ENCODE measurements at regions not wholly inside any gene's neighbourhood (a gene's known extent, or its start where the extent isn't known, plus 50 kb on each side); places are given as distances from the start of the nearest gene placed in this dataset.

- DNase-seq (ENCODE audit: low read depth, low spot score), result peak; percentile 12
- TF ChIP-seq CTCF (IDR thresholded peaks at IDR 0.05; ENCODE audit: insufficient read depth, low read length, missing control alignments), result peak; percentile 7
- POLR2A ChIA-PET, result no interaction called here
- CTCF ChIA-PET, result interaction anchor here (0.8 to 3.4 kb wide), 11 partner anchors 12 to 1113 kb away, joined by 3 to 10 read pairs (median 3); no protein-coding TSS in a partner anchor
- no peak overlapping the region for H3K4me3 ChIP-seq (ENCODE audit: low read depth, low read length)
Observed at GRCh38 chr4:107379054-107379869, 340.8 kb downstream of the PAPSS1 start.

- ChIA-PET CTCF (interaction anchor here (1.0 kb wide), 1 partner anchor 193 kb away, joined by 4 read pairs; no protein-coding TSS in a partner anchor), POLR2A (no interaction called here)
- no peak overlapping the region for H3K4me3 ChIP-seq (ENCODE audit: low read depth, low read length)
- no peak for DNase-seq (ENCODE audit: low read depth, low spot score)
- no peak for TF ChIP-seq CTCF (IDR thresholded peaks at IDR 0.05; ENCODE audit: insufficient read depth, low read length, missing control alignments)
Observed at GRCh38 chr4:107376293-107376692, 340.2 kb upstream of the DKK2 start.

GRCh38 chr4:107366900-107367299 lies 330.8 kb upstream of the DKK2 start:
- TF ChIP-seq CTCF (IDR thresholded peaks at IDR 0.05; ENCODE audit: insufficient read depth, low read length, missing control alignments), result no peak
- ChIA-PET POLR2A (no interaction called here), CTCF (no interaction called here)
- DNase-seq (ENCODE audit: low read depth, low spot score), result no peak
- H3K4me3 ChIP-seq (ENCODE audit: low read depth, low read length), result no peak overlapping the region

- no peak for DNase-seq (ENCODE audit: low read depth, low spot score)
- CTCF ChIA-PET, result no interaction called here
- POLR2A ChIA-PET, result no interaction called here
Observed at GRCh38 chr4:107366016-107366735, 330.1 kb upstream of the DKK2 start.

GRCh38 chr4:107363125-107363524 lies 327.0 kb upstream of the DKK2 start:
- POLR2A ChIA-PET, result no interaction called here
- no peak for DNase-seq (ENCODE audit: low read depth, low spot score)
- no peak for TF ChIP-seq CTCF (IDR thresholded peaks at IDR 0.05; ENCODE audit: insufficient read depth, low read length, missing control alignments)
- H3K4me3 ChIP-seq (ENCODE audit: low read depth, low read length), result no peak overlapping the region
- CTCF ChIA-PET, result no interaction called here

More at GRCh38 chr4:107366016-107366735, 330.1 kb upstream of the DKK2 start:
- no peak overlapping the region for H3K4me3 ChIP-seq (ENCODE audit: low read depth, low read length)
- TF ChIP-seq CTCF (IDR thresholded peaks at IDR 0.05; ENCODE audit: insufficient read depth, low read length, missing control alignments), result no peak

- POLR2A ChIA-PET, result no interaction called here
- DNase-seq (ENCODE audit: low read depth, low spot score), result no peak
- TF ChIP-seq CTCF (IDR thresholded peaks at IDR 0.05; ENCODE audit: insufficient read depth, low read length, missing control alignments), result no peak
Observed at GRCh38 chr4:107359208-107359607, 323.1 kb upstream of the DKK2 start.

More at GRCh38 chr4:107359208-107359607, 323.1 kb upstream of the DKK2 start:
- CTCF ChIA-PET, result no interaction called here
- no peak overlapping the region for H3K4me3 ChIP-seq (ENCODE audit: low read depth, low read length)
